ENCODE measurements at regions not wholly inside any gene's neighbourhood (a gene's known extent, or its start where the extent isn't known, plus 50 kb on each side); places are given as distances from the start of the nearest gene placed in this dataset.

- TF ChIP-seq CTCF (IDR thresholded peaks at IDR 0.05; ENCODE audit: low read depth, low read length, poor library complexity, severe bottlenecking): no peak
- TF ChIP-seq EZH2phosphoT487 (IDR thresholded peaks at IDR 0.05; ENCODE audit: borderline replicate concordance, low read length): no peak
These were observed 96.7 kb downstream of the RFLNA start for GRCh38 chr12:124391340-124392261.
